HK-2 (cell line): ENCODE measurements at regions not wholly inside any gene's neighbourhood (a gene's known extent, or its start where the extent isn't known, plus 50 kb on each side); places are given as distances from the start of the nearest gene placed in this dataset.

Experiments
- DNase-seq: peaks from one replicate; pipeline ENCODE4 v3.0.0-alpha.2; 2018; ENCODE audit not compliant: unreplicated experiment

DNA sequence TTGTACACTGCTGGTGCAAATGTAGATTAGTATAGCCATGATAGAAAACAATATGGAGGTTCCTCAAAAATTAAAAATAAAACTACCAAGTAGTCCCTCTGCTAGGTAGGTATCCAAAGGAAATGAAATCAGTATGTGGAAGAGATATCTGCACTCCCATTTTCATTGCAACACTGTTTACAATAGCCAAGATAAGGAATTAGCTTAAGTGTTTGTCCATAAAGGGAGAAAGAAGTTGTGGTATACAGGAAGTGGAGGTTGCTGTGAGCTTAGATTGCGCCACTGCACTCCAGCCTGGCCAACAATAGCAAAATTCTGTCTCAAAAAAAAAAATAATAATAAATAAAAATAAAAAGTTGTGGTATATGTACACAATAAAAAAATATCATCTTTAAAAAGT is 325.0 kb upstream of the EMCN start:
- no peak for DNase-seq

- DNase-seq = no peak
Observed at GRCh38 chr4:100841911-100842310, 324.1 kb upstream of the EMCN start.

- no peak for DNase-seq
Observed at GRCh38 chr4:100839712-100840111, 321.9 kb upstream of the EMCN start.

DNA sequence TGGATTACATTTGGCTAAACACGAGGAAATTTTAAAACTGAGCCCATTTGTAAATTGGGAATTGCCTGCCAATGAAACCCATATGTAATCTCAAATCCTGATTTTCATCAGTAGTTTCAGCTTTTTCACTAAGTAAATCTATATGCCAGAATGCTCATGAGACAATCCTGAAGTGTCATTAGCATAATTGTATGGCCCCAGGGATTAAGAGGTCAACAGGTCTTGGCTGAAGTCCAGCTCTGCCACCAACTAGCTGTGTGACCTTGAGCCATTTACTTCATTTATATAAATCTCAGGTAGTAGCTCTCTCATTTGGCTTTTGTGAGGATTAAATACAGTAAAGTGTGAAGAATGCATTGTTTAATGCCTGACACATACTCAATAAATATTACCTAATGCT is 320.5 kb upstream of the EMCN start:
- DNase-seq = no peak

DNA sequence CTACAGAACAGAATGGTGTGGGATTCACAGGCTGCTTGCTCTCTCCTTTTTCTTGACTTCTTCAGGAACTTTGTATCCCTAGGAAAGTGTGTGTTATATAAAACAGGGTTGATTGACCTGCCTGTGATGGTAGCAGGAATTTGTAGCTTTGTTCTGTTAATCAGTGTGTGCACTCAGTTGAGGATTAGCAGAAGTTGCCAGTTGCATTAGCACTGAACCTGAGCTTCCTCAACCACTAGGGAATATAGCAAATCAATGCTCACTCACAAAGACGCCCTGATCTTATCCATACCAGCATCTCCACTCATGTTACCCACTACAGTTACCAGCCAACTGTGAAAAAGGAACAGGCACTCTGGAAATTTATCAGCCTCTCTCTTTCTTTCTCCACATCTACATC is 319.1 kb upstream of the EMCN start:
- no peak for DNase-seq

DNA sequence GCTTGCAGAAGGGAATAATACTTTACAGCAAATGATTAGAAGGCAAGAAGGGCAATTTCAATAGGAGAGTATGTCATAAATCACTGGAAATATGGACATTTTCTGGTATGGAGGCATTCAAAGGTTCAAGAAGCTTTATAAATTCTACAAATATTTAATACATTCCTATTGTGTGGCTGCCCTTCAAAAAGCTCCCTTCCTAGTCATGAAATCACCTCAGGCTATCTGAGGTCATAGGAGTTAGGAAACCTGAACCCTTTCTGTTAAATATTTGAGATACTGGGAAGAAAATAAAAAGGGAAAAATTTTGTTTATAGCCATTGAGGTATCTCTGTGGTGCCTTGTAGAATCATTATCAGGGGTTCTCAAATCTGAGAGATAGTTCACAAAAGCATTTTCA is 316.8 kb upstream of the EMCN start:
- DNase-seq = no peak

DNA sequence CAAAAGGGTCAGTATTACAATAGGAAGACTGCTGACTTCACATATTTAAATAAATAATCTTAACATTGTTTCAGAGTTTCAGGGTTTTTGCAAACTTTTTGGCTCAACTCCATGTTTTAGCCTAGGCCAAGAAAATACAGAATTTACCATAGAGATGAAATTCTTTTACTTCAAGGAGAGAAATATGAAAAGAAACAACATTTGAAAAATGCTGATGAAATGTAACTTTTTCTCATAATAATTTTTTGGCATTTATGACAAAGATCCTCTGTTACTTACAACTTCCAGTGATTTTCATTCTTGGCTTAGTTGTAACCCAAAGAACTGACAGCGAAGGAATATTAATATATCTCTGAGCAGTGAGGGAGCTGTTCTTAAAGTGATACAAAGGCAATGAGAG is 316.1 kb upstream of the EMCN start:
- DNase-seq = no peak

- DNase-seq = no peak
Observed at GRCh38 chr4:100828986-100829685, 311.3 kb upstream of the EMCN start.

DNA sequence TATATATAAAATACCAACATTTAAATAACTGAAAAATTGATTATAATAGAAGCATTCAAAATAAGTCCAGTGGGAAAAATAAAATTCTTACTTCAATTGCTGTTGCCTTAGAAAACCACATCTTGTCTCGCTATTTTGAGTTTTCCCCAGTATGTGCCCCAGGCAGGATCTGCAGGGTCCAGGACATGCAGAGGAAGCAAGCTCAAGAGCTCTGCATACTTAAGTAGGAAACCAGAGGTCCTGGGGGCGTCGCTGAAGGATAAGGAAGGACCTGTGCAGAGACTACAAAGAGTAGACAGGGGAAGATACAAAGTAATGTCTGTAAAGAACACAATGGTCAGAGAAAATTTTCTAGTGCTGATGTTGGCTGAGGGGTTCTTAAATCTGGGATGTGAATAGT is 310.5 kb upstream of the EMCN start:
- DNase-seq = no peak

GRCh38 chr4:100827756-100828155 is 309.9 kb upstream of the EMCN start:
- DNase-seq = no peak

- DNase-seq = no peak
Observed at GRCh38 chr4:100826808-100827548, 309.2 kb upstream of the EMCN start.

DNA sequence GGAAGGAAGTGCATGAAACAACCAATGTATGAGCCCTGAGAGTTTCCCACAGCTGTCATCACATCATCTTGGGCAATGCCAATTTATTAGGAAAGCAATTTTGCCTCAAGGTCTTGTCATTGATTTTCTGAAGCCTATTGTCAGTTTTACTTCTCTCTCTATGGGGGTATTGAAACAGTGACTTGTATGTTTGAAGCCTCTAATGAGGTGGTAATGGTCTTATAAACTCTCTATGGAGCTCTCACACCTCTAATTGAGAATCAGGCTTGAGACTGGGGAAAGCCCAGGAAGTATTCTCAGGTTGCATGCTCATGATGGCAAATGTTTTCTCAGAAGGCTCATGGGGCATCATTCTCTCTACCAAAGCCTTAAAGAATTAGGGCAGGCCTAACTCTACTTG is 308.2 kb upstream of the EMCN start:
- no peak for DNase-seq

GRCh38 chr4:100823993-100824323 is 306.1 kb upstream of the EMCN start:
- no peak for DNase-seq

GRCh38 chr4:100823066-100823992 is 305.5 kb upstream of the EMCN start:
- DNase-seq = no peak

- no peak for DNase-seq
Observed at GRCh38 chr4:100820249-100820648, 302.4 kb upstream of the EMCN start.

DNA sequence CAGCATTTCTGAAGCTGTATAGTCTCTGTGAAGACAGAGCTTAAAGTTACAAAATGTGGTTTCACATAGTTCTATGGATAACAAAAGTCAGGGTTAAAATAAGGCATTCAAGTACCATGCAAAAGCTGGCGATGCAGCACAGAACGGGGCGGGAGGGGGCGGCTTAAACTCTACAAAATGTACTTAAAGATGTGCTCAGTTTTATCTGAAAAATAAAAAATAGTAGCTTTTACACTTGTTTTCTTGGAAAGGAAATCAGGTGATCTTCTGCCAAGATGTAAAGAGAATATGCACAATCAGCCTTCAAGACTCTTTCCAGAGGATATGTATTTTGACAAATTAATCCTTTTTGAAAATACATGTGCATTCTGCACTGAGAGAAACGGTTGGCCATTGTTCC is 301.7 kb upstream of the EMCN start:
- DNase-seq = no peak

DNA sequence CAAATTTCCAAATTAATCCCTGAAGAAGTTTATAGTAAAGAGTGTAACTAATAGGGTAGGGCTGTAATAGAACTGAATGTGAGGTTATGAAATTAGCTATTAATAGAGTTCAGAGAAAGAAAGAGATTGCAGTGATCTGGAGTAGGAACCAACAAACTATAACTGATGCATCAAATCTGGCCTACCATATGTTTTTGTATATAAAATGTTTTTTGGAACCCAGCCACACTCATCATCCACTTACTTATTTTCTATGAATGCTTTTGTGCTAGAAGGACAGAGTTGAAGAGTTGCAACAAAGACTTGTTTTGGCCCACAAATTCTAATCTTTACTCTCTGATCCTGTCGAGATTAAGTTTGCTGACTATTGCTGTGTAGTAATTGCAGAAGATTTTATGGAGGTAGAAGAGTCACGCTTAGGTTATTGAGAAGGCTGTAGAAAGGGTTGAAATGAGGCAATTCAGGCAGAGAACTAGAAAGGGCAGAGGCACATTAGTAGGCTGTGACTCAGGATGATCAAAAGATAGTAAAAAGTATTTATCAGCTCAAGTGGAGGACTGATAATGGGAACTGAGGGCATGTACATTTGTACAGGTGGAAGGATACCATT is 298.7 kb upstream of the EMCN start:
- no peak for DNase-seq

DNA sequence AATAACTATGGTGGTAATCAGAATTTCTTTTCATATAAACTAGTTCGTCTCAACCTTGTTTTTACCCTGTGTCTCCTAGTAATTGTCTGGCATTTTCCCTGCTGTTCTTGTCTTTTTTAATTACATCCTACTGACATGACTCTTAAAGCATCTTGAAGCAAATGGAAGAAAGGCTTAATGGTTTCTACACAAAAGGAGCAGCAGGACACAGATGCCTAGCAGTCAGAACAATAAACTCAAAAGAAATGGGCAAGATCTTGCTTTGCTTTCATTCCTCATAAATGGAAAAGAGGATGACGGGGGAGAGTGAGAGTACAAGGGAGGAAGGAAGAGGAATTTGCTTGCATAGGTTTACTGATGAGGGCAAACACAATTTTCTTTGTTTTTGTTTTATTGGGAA is 293.2 kb upstream of the EMCN start:
- DNase-seq = no peak

GRCh38 chr4:100809506-100809905 is 291.7 kb upstream of the EMCN start:
- DNase-seq = no peak

- DNase-seq = no peak
Observed at GRCh38 chr4:100806988-100807387, 289.2 kb upstream of the EMCN start.

DNA sequence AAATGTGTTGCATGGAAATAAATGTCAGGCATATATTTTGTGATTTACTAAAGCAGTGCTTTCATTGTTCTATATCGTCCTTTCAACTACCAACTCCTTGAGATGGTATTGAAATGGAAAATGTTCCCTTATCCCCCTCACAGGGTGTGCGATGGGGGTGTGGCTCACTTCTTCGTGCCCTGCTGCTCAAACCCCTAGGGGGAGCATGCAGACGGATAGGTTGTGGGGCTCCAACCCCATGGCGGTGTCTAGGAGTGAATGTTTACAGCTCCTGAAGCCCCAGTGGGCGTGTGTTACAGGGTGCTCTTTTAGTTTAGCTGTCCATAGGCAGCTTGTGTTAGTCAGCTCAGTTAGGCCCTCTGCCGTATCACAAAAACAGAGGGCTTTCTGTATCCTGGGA is 287.7 kb upstream of the EMCN start:
- DNase-seq = no peak
